ENCODE measurements at regions not wholly inside any gene's neighbourhood (a gene's known extent, or its start where the extent isn't known, plus 50 kb on each side); places are given as distances from the start of the nearest gene placed in this dataset.

DNA sequence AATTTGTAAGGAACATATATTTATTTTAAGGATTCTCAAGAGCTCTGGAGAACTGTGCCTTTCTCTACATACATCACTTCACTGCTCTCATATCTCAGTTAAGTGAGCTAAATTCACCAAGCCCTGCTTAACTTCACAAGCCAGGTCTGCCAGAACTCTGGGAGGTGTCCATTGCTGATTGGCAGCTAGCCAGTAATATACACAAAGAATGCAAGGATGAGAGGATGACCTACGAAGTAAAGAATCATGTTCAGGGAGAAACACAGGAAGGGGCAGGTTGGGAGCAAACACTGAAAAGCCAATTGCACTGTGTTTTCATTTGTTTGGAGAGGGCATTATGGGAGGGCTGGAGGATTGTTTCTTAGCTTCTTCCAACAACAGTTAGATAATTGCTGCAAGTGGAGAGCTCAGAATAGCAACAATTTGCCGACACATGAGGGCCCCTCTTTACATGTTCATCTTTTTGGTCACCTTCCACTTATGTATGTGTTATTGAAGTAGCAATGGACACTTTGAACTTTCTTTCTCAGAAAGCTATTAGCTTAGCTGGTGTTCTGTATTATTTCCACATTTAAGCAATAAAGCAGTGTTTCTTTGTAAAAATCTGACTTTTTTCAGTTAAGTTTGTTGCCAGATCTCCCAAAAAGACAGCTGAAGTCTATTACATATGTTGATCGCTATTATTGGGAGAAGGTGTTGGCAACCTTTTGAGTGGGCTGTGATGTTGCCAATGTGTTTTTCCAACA lies 254.8 kb downstream of the LTN1 start:
- Histone ChIP-seq H3K27ac (no peak overlapping the region), H3K36me3 (no peaks in the 10 kb centered on the region), H3K27me3 (no peaks in the 10 kb centered on the region), H3K9me3 (no peaks in the 10 kb centered on the region), H3K4me3 (no peak overlapping the region), H3K4me1 (ENCODE audit: insufficient read depth) (peaks cover 2% of the 10 kb centered on the region)
- WGBS, 3 donors: 33 to 49% (median 40%) methylated on average over 3 of the region's 3 CpGs
- no peak for DNase-seq
- intact Hi-C loops (cut with DNase I): no loop called here
- TF ChIP-seq EP300 (IDR thresholded peaks at IDR 0.05): no peak
- TF ChIP-seq, protein P1, sequence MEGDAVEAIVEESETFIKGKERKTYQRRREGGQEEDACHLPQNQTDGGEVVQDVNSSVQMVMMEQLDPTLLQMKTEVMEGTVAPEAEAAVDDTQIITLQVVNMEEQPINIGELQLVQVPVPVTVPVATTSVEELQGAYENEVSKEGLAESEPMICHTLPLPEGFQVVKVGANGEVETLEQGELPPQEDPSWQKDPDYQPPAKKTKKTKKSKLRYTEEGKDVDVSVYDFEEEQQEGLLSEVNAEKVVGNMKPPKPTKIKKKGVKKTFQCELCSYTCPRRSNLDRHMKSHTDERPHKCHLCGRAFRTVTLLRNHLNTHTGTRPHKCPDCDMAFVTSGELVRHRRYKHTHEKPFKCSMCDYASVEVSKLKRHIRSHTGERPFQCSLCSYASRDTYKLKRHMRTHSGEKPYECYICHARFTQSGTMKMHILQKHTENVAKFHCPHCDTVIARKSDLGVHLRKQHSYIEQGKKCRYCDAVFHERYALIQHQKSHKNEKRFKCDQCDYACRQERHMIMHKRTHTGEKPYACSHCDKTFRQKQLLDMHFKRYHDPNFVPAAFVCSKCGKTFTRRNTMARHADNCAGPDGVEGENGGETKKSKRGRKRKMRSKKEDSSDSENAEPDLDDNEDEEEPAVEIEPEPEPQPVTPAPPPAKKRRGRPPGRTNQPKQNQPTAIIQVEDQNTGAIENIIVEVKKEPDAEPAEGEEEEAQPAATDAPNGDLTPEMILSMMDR (IDR thresholded peaks at IDR 0.05): no peak
- TF ChIP-seq POLR2A (IDR thresholded peaks at IDR 0.05): no peak

DNA sequence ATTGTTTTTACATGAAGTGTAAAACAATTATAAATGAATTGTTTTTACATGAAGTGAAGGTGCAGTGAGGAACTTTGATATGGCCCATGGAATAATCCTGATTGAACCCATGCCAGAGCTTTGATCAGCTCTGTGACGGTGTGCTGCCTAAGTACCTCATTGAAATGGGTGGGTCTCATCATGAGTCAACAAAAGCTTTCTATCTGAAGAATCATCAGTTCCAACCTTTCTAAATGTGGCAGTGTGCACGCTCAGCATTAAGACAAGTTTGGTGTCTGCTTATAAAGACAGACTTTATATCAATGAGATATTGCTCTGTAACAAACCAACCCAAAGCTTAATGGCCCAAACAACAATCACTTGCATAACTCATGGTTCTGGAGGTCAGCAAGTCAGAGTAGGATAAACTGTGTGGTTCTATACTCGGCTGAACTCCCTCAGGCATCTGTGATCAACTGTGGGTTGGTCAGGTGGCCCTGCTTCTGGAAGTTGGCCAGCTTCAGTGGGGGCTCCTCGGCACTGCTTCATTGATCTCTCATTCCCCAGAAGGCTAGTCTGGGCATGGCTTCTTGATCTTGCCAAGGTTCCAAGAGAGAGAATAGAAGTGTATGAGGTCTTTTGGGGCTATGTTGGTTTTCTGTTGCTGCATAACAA lies 258.0 kb downstream of the LTN1 start:
- Histone ChIP-seq H3K27ac (no peak overlapping the region), H3K36me3 (no peaks in the 10 kb centered on the region), H3K4me1 (ENCODE audit: insufficient read depth) (peaks cover 2% of the 10 kb centered on the region), H3K4me3 (no peak overlapping the region), H3K9me3 (no peaks in the 10 kb centered on the region), H3K27me3 (no peaks in the 10 kb centered on the region)
- intact Hi-C loops (cut with DNase I): no loop called here
- 82 to 90% (median 88%) methylated on average over 4 of the region's 4 CpGs for WGBS, 3 donors
- TF ChIP-seq, protein P1 (IDR thresholded peaks at IDR 0.05): no peak
- TF ChIP-seq EP300 (IDR thresholded peaks at IDR 0.05) (no peak), POLR2A (IDR thresholded peaks at IDR 0.05) (no peak)
- DNase-seq: no peak

DNA sequence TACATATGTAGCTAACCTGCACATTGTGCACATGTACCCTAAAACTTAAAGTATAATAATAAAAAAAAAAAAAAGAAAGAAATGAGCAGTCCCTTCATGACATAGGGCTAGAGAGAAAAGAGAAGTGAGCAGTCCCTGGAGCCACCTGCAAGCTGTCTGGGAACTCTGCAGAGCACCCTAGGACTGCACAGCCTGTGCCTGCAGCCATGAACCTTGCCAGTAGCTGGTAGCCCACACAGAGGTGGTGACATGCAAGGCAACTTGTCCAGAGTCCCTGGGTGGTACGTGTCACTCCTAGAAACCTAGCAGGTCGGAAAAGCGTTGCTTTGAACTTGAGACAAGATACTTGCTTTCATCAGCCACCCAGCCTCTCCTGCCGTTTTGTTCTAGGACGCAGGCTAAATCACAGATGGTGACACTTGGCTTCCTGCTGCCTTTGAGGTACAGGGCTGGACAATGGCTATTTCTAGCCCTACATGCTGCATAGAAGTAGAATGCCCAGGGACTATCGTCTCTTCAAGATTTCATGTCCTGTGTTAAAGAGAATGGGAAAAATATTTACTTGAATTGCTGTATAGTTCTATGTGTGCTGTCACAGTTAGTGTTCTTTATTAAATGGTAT lies 260.9 kb downstream of the LTN1 start:
- no peak for DNase-seq
- no peaks in the 10 kb centered on the region for H3K27me3 ChIP-seq
- no peaks in the 10 kb centered on the region for H3K4me1 ChIP-seq (ENCODE audit: insufficient read depth)
- 79 to 89% (median 87%) methylated on average over 6 of the region's 6 CpGs for WGBS, 3 donors
- H3K9me3 ChIP-seq: no peaks in the 10 kb centered on the region
- H3K4me3 ChIP-seq: no peak overlapping the region
- intact Hi-C loops (cut with DNase I): no loop called here
- no peak overlapping the region for H3K27ac ChIP-seq
- TF ChIP-seq POLR2A (IDR thresholded peaks at IDR 0.05): no peak
- TF ChIP-seq, protein P1 (IDR thresholded peaks at IDR 0.05): no peak
- no peak for TF ChIP-seq EP300 (IDR thresholded peaks at IDR 0.05)
- H3K36me3 ChIP-seq: no peaks in the 10 kb centered on the region

DNA sequence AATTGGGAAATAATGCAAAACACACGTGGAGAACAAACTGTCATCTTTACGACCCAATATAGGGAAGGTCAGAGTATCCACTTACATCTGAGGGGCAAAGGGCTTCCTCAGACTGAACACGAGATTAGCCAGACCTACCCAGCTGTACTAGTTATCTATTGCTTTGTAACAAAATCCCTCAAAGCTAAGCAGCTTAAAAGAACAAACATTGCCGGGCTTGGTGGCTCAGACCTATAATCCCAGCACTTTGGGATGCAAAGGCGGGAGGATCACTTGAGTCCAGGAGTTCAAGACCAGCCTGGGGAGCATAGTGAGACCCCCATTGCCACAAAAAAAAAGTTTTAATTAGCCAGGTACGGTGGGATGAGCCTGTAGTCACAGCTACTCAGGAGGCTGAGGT lies 262.8 kb downstream of the LTN1 start:
- TF ChIP-seq, protein P1 (IDR thresholded peaks at IDR 0.05): no peak
- no peak for TF ChIP-seq POLR2A (IDR thresholded peaks at IDR 0.05)
- no peak for TF ChIP-seq EP300 (IDR thresholded peaks at IDR 0.05)
- Histone ChIP-seq H3K36me3 (no peaks in the 10 kb centered on the region), H3K4me3 (no peak overlapping the region), H3K9me3 (no peaks in the 10 kb centered on the region), H3K27me3 (no peaks in the 10 kb centered on the region), H3K27ac (no peak overlapping the region), H3K4me1 (ENCODE audit: insufficient read depth) (no peaks in the 10 kb centered on the region)
- intact Hi-C loops (cut with DNase I): no loop called here
- 69 to 80% (median 75%) methylated on average over 6 of the region's 6 CpGs for WGBS, 3 donors
- no peak for DNase-seq
